ENCODE measurements at regions not wholly inside any gene's neighbourhood (a gene's known extent, or its start where the extent isn't known, plus 50 kb on each side); places are given as distances from the start of the nearest gene placed in this dataset.
"Not testable (repeated sequence)": the region's sequence is repeated elsewhere in the genome, so short reads cannot be mapped to it uniquely, and the experiment has no call there.

GRCh38 chr7:84733976-84734375 lies 452.9 kb downstream of the SEMA3D start:
- DNase-seq (ENCODE audit: low read depth) = not testable (repeated sequence)

DNA sequence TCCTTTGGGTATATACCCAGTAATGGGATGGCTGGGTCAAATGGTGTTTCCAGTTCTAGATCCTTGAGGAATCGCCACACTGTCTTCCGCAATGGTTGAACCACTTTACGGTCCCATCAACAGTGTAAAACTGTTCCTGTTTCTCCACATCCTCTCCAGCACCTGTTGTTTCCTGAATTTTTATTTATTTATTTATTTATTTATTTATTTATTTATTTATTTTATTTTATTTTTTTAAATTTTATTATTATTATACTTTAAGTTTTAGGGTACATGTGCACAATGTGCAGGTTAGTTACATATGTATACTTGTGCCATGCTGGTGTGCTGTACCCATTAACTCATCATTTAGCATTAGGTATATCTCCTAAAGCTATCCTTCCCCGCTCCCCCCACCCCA lies 456.0 kb downstream of the SEMA3D start:
- DNase-seq (ENCODE audit: low read depth) = not testable (repeated sequence)

DNA sequence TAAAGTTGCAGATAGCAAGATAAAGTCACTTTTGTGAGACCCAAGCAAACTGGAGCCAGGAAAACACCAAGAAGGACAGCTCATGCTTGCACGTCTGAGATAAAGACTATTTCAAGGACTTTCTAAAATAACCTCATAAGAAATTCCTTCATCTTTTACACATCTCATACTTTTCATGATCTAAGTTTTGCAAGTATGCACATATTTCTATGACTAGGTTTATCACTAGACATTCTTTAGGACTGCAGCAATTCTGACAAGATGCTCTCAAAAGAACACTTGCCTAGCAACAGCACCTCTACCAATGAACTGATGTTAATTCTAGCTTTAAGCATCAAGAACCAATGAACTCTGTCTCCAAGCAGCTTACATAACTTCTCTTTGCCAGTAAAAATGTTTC lies 457.6 kb downstream of the SEMA3D start:
- DNase-seq (ENCODE audit: low read depth) = no peak

- DNase-seq (ENCODE audit: low read depth) = no peak
Measured at GRCh38 chr7:84722734-84723133, 464.1 kb downstream of the SEMA3D start.

GRCh38 chr7:84722086-84722485 lies 464.8 kb downstream of the SEMA3D start:
- no peak for DNase-seq (ENCODE audit: low read depth)

DNA sequence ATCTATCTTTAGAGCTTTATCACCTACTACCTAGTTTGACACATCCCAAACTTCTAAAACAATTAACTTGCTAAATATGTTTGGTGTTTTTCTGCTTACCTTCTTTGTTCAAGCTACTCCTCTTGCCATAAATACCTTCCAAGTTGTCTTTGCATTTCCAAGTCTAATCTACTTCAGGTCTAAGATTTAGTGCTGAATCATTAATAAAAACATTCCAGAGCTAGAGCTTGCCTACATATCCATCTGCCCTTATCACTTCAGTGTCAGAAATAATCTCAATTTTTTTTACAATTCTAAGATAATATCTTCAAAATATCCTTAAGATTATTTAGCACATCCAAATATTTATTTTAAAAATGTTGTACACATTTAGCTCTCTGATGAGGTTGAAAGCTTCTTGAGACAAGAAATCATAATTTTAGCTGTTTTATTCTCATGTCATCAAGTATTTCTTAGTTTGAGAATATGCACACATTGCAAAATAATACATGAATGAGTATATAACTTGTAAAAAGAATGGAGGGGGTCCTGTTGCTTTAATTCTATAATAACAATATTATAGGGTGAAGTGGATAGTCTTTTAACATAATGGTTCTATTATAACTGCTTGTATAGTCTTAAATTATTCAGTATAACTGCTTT lies 466.3 kb downstream of the SEMA3D start:
- DNase-seq (ENCODE audit: low read depth) = no peak

DNA sequence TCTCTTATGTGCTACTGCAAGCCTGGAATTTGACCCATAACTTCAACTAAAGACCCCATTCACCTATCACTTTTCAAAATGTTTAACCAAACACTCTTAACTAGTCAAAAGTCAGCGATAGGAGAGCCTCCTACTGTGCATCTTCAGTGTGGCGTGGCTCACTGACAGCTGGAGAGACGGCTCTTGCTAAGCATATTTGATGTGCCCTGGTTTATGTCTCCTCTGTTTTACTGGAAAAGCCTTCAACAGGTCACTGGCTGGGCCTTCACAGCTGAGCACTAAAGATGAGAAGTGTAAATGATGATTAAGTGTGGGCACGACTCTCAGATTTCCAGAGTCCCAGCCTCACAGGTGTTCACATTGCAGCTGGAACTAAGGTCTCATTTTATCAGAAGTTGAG lies 472.1 kb downstream of the SEMA3D start:
- DNase-seq (ENCODE audit: low read depth) = no peak

GRCh38 chr7:84712374-84713121 lies 474.3 kb downstream of the SEMA3D start:
- DNase-seq (ENCODE audit: low read depth) = peak; percentile 32

DNA sequence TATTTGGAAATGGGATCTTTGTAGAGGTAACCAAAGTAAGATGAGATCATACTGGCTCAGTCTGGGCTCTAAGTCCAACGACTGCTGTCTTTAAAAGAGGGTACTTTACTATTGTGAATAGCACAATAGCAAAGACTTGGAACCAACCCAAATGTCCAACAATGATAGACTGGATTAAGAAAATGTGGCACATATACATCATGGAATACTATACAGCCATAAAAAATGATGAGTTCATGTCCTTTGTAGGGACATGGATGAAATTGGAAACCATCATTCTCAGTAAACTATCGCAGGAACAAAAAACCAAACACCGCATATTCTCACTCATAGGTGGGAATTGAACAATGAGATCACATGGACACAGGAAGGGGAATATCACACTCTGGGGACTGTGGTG lies 476.3 kb downstream of the SEMA3D start:
- DNase-seq (ENCODE audit: low read depth) = not testable (repeated sequence)

DNA sequence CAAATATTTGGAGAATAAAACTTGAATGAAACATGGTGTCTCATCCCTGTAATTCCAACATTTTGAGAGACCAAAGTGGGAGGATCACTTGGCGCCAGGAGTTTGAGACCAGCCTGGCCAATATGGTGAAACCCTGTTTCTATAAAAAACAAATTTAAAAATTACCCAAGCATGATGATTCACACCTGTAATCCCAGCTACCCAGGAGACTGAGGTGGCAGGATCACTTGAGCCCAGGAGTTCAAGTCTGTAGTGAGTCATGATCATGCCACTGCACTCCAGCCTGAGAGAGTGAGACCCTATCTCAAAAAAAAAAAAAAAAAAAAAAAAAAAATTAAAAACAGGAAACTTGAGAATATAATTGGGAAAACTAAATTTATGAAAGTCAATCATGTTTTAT lies 481.1 kb downstream of the SEMA3D start:
- no peak for DNase-seq (ENCODE audit: low read depth)

DNA sequence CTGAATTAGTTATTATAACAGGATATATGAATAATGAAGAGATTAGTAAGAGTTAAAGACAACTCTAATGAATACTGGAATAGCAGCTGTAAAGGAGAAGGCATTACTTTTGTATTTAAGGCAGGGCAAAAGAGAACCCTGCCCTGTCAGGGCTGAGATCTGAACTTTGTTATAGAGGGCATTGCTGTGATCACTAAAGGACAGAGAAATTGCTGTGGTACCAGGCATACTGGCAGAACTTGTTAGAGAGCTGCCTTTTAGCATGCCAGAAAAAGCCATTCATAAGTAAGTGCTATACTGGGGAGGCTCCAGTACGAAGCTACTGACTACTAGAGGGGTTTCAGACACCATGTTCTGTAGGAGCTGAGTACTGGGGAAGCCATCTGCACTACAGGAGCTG lies 481.8 kb downstream of the SEMA3D start:
- no peak for DNase-seq (ENCODE audit: low read depth)

GRCh38 chr7:84704380-84704779 lies 482.5 kb downstream of the SEMA3D start:
- DNase-seq (ENCODE audit: low read depth) = no peak

GRCh38 chr7:84701524-84702306 lies 485.1 kb downstream of the SEMA3D start:
- DNase-seq (ENCODE audit: low read depth) = peak; percentile 95

DNA sequence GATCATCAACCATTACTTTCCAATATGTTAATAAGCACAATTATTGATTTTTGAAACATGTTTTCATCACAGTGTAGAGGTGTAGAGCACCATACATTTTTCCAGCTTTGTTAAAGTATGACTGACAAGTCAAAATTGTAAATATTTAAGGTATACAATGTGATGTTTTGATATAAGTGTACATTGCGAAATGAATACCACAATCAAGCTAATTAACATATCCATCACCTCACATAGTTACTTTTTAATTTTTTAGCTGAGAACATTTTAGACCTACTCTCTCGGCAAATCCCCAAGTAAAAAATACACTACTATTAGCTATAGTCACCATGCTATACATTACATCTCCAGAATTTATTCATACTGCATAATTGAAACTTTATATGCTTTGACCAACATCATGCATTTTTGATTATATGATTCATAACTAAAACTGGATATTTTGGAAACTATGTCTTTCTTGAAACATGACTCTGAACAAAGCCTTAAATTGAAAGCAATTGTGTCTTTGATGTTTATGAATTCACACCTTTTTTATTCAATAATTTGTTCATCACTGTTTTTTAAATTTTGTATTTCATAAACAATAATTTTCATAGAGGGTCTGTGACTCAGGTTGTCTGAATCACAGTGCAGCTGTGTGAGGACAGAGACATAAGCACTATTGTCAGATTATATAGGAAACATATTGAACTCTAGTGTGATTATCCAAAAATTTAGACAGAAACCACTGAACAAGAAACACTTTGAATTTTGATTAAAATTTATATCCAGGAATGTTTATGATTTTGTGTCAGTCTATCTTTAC lies 486.1 kb downstream of the SEMA3D start:
- peak; percentile 26 for DNase-seq (ENCODE audit: low read depth)

- DNase-seq (ENCODE audit: low read depth) = peak; percentile 75
Measured at GRCh38 chr7:84697506-84697905, 489.4 kb downstream of the SEMA3D start.

GRCh38 chr7:84693483-84693882 lies 493.4 kb downstream of the SEMA3D start:
- no peak for DNase-seq (ENCODE audit: low read depth)

- no peak for DNase-seq (ENCODE audit: low read depth)
Measured at GRCh38 chr7:84688671-84689070, 494.1 kb upstream of the SEMA3A start.

DNA sequence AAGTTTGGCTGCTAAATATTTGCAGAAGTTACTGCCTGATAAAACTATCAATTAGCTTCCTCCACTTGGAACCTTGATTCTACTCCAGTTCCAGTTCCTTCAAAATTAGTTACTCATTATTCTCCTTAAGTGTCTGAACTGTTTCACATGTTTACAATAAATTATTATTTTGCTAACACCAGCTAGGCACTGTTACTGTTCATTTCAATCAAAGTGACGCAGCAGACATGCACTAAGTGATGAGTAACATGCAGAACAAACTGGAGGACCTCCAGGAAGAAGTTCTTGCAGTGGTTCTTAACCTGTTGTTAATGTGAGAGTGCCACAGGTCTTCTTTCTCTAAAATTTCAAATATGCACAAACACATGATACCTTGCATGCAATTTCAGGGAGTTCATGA lies 491.8 kb upstream of the SEMA3A start:
- no peak for DNase-seq (ENCODE audit: low read depth)

DNA sequence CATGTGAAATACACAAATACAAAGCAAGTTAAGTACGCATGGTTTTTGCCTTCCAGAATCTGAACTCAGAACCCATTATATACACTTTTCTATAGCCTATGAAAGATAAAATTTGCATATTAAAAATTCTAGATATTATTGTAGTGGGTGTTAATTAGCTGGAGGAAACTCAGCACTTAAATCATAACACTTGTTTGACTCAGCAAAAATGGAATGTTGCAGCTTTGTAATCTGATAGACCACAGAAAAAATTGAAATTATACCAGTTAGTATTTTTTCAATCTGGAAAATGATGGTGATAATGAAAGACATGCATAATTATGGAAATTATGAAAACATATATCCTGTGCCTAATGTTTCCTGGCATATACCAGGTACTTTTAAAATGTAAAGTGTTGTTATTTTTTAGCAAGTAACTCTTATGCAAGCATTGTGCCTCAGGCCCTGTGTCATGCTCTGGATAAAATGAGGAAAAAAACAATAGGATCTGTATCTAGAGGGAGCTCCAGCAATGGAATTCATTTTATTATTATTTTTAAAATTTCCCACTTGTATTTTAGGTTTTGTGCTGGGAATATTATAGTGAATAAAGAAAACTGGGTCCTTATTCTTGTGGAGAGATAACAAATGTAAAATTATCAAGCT lies 490.4 kb upstream of the SEMA3A start:
- no peak for DNase-seq (ENCODE audit: low read depth)

DNA sequence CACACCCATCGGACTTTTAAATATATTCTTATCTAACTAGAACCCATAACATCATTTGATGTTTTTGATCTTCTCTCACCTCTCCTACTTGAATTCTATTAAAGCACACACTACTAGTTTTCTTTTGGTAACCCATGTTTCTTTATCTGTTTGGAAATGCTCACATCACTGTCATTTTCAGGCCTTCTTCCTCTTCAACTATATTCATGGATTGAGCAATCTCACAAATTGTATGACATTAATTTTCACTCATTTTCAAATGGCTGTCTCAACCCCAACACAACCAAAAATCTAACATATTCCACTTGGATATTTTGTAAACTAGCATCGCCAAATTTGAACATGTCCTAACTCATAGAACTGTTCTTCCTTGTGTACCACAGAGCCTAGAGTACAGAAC lies 488.0 kb upstream of the SEMA3A start:
- no peak for DNase-seq (ENCODE audit: low read depth)

DNA sequence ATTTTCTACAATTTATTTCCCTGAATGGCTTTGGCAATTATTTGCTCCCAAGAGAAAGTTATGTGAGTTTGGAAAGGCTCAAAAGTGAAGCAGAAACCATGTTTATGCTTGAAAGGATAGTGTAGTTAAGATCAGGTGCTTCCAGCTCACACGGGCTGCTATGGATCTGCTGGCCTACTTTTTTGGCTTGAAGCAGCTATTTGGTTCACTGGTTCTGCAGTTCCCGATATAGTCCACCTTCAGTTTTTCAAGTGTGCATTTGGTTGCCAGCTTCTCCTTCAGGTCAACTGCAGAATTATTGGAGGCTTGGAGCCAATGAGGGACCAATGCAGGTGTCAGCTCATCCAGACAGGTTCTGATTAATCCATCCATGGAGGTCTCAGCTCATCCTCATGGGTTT lies 484.3 kb upstream of the SEMA3A start:
- no peak for DNase-seq (ENCODE audit: low read depth)
